Occipital lobe (tissue), 1 donor: ENCODE measurements at regions not wholly inside any gene's neighbourhood (a gene's known extent, or its start where the extent isn't known, plus 50 kb on each side); places are given as distances from the start of the nearest gene placed in this dataset.
"Not testable (repeated sequence)": the region's sequence is repeated elsewhere in the genome, so short reads cannot be mapped to it uniquely, and the experiment has no call there.

ENCODE experiments used
- DNase-seq: peaks from one replicate; lab custom pipeline; 2025; lab: John Stamatoyannopoulos, UW

- not testable (repeated sequence) for DNase-seq
Measured at GRCh38 chr1:81178431-81179093, 622.2 kb upstream of the ADGRL2 start.

- no peak for DNase-seq
Measured at GRCh38 chr1:81174811-81175476, 625.8 kb upstream of the ADGRL2 start.

- DNase-seq: no peak
Measured at GRCh38 chr1:81174052-81174451, 626.7 kb upstream of the ADGRL2 start.

- DNase-seq: no peak
Measured at GRCh38 chr1:81172483-81172882, 628.3 kb upstream of the ADGRL2 start.

- DNase-seq: no peak
Measured at GRCh38 chr1:81170721-81171120, 630.0 kb upstream of the ADGRL2 start.

- DNase-seq: no peak
Measured at GRCh38 chr1:81165963-81166362, 634.8 kb upstream of the ADGRL2 start.

GRCh38 chr1:81160696-81161095 lies 640.0 kb upstream of the ADGRL2 start:
- DNase-seq: no peak

GRCh38 chr1:81158592-81158991 lies 642.1 kb upstream of the ADGRL2 start:
- no peak for DNase-seq

- DNase-seq: no peak
Measured at GRCh38 chr1:81157686-81158085, 643.0 kb upstream of the ADGRL2 start.

GRCh38 chr1:81156887-81157286 lies 643.8 kb upstream of the ADGRL2 start:
- no peak for DNase-seq

- DNase-seq: no peak
Measured at GRCh38 chr1:81155131-81155530, 645.6 kb upstream of the ADGRL2 start.

- DNase-seq: no peak
Measured at GRCh38 chr1:81151206-81151605, 649.5 kb upstream of the ADGRL2 start.

- DNase-seq: no peak
Measured at GRCh38 chr1:81149649-81150325, 650.9 kb upstream of the ADGRL2 start.

- no peak for DNase-seq
Measured at GRCh38 chr1:81144240-81144825, 656.4 kb upstream of the ADGRL2 start.

- no peak for DNase-seq
Measured at GRCh38 chr1:81142099-81142826, 658.5 kb upstream of the ADGRL2 start.

- DNase-seq: no peak
Measured at GRCh38 chr1:81135524-81135923, 665.2 kb upstream of the ADGRL2 start.

GRCh38 chr1:81129776-81130175 lies 671.0 kb upstream of the ADGRL2 start:
- DNase-seq: no peak

- no peak for DNase-seq
Measured at GRCh38 chr1:81129366-81129765, 671.4 kb upstream of the ADGRL2 start.

GRCh38 chr1:81128079-81128478 lies 672.7 kb upstream of the ADGRL2 start:
- DNase-seq: no peak

- no peak for DNase-seq
Measured at GRCh38 chr1:81126989-81127581, 673.6 kb upstream of the ADGRL2 start.

- DNase-seq: no peak
Measured at GRCh38 chr1:81125672-81126071, 675.1 kb upstream of the ADGRL2 start.
